GM12872 (cell line): ENCODE measurements at regions not wholly inside any gene's neighbourhood (a gene's known extent, or its start where the extent isn't known, plus 50 kb on each side); places are given as distances from the start of the nearest gene placed in this dataset.

Experiments used
- CTCF ChIP-seq: IDR thresholded peaks from 3 replicates; pipeline ENCODE4 v1.5.1; 2011; ENCODE audit warnings: low read depth, mild to moderate bottlenecking, low read length, moderate library complexity; ENCODE audit not compliant: insufficient read depth

- no peak for TF ChIP-seq CTCF
Measured at GRCh38 chr20:62546606-62547005, 70.8 kb upstream of the GATA5 start.

GRCh38 chr20:62547364-62547763 is 71.6 kb upstream of the GATA5 start:
- TF ChIP-seq CTCF, result no peak

GRCh38 chr20:62548471-62548870 is 72.7 kb upstream of the GATA5 start:
- no peak for TF ChIP-seq CTCF

GRCh38 chr20:62549029-62549428 is 73.2 kb upstream of the GATA5 start:
- no peak for TF ChIP-seq CTCF

- TF ChIP-seq CTCF, result no peak
Measured at GRCh38 chr20:62549499-62550086, 73.8 kb upstream of the GATA5 start.

GRCh38 chr20:62550087-62550632 is 74.4 kb upstream of the GATA5 start:
- no peak for TF ChIP-seq CTCF

- TF ChIP-seq CTCF, result no peak
Measured at GRCh38 chr20:62551407-62552323, 75.9 kb upstream of the GATA5 start.
